Activated CD8-positive, alpha-beta memory T cell treated with anti-CD3 and anti-CD28 coated beads for 48 hours (primary cell): ENCODE measurements at regions not wholly inside any gene's neighbourhood (a gene's known extent, or its start where the extent isn't known, plus 50 kb on each side); places are given as distances from the start of the nearest gene placed in this dataset.

ENCODE experiments used
- DNase-seq, 3 experiments: peaks; one replicate each; pipeline ENCODE4 v3.0.0-alpha.2; 2020; ENCODE audit warnings: low read depth in 2 of 3, low spot score in 2 of 3

DNA sequence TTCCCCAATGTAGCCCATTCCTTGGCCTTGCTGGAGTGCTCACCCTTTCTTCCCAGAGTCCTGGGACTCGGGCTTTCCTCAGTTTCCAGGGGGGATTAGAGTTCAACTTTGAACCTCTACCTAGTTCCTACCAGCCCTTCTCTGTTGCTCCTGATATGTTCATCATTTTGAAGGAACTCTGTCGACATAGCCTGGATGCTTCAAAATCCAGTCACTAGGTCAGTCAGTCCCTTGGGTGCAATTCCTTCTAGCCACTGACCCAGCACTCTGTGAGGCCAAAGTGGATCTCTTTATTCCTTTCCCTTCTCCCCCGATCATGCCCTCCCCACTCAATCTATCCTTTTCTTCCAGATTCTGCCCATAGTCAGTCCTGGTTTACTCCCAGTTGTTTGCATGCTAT is 72.3 kb upstream of the TMCC3 start:
- DNase-seq, result no peak

DNA sequence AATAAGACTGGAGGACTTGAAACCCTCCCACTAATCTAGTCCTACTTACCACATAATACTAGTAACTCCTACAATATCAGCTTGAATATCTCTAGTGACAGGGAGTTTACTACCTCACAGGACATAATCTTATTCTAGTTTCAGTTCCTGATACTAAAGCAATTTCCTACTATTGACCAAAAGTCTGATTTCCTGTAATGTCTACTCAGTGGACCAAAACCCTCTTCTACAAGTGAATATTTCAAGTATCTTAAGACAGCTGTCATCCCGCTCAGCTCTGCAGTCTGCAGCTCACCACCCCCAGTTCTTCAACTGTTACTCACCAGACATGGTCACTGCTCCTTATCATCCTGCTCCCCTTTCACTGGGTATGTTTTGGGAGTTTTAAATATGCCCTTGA is 70.8 kb upstream of the TMCC3 start:
- no peak for DNase-seq

DNA sequence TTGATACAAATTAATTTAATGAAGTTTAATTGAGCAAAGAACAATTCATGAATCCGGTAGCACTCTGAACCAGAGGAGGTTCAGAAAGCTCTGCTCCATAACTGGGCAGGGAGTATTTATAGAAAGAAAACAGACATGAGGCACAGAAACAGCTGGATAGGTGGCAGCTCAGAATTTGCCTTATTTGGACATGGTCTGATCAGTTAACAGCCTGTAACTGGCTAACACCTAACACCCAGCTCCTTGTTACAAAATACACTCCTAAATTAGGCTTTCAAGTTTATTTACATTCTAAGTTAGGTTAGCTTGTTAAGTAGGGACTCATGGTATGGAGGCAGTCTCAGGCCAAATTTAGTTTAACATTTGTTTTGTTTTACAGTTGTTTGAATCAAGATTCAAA is 67.8 kb upstream of the TMCC3 start:
- no peak for DNase-seq

DNA sequence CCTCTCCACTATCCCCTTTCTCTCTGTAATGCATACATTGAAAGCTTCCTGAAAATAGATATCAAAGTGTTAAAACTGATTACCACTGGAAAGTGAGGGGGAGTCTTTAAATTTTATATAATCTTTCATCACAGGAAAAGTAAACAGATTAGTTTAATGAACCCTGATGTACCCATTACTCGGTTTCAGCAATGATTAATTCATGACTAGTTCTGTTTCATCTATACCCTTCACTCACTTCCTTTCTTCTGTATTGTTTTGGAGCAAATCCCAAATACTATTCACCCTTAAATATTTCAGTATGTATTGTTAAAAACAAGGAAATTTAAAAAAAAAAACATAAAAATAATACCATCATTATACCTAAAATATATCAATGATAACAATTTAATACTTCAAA is 67.3 kb upstream of the TMCC3 start:
- no peak for DNase-seq

DNA sequence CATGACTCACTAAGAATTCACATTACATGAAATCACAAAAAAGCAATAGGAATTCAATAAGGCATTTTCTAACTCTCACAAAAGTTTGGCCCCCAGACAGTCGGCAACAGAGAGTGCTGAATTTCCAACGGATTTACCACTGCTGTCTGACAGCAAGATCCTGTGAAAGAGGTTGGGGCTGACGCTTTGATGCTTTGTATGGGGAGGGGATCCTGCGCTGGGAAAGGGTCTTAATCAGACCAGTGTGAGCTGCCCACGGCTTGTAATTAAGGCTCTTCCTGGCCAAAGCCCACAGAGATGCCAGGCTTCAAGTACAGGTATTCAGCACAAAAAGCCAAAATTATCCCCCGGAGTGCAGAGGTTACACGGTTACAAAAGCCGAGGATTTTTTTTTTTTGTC is 66.8 kb upstream of the TMCC3 start:
- no peak for DNase-seq

DNA sequence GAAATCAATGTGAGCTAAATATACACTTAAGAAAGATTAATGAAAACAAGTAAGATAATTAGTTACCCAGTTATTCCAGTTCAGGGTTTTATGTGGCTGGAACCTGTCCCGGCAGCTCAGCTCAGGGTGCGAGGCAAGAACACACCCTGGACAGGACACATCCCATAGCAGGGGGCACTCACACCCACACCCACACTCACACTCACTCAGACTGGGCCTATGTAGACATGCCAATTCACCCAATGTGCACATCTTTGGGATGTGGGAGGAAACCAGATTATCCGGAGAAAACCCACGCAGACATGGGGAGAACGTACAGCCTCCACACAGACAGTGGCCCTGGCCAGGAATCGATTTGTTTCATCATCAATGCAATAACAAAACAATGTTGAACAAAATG is 66.0 kb upstream of the TMCC3 start:
- DNase-seq, result no peak

DNA sequence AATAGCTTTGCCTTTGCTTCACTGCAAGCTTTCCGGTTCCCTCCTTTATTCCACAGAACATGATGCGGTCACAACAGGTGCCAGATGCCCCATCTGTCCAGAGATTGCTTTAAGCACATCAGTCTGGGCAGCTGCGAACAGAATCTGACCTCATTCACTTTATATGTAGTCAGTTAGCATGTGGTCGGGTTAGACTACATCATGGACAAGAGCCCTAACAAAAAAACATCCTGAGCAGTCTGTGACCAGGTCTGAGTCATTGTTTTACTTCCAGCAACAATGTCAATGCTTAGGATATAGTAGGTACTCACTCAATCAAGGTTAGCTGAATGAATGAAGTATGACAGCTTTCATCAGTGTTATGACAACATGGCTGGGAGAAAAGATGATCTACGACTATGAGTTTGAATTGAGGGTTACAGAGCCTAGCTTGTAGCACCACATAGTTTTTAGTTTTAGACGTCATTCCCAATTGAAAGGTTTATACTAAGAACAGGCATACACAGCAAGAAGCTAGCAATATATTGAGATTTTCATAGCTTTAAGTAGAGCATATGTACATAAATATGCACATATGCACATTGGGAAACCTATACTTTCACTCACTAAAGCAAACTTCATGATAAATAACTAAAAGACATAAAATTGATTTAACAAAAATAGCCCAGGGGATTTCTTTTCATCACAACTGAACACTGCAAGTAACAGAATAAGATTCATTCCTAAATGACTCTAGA is 64.2 kb upstream of the TMCC3 start:
- no peak for DNase-seq

DNA sequence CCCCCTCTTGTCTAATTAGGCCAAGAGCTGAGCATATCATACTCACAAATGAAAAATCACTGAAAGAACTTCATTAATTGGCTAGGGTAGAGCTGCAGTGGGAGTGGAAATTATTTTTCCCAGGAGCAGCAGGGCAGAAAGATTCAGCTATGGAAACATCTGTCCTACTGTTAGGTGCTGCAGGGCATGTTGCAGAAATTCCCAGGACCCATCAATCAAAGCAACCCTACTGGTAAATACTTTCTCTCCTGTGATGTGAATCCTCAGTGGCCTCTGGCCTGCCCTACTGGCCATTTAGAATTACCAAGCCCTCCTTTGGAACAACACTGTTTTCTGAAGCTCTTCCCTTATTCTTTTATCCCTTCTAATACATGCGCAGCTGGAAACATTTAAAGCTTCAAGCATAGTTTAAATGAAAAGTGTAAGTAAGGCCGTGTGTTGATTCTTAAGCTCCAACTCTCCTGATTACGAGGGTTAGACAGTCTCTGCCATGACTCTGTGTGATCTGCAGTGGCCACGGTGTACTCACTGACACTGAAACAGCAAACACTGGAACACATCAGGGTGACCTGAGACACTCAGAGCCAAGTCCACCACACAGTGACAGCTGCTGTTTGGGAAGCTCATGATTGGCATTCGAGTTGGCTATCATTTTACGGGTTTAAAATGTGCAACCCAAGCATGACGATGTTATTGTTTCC is 62.6 kb upstream of the TMCC3 start:
- no peak for DNase-seq

DNA sequence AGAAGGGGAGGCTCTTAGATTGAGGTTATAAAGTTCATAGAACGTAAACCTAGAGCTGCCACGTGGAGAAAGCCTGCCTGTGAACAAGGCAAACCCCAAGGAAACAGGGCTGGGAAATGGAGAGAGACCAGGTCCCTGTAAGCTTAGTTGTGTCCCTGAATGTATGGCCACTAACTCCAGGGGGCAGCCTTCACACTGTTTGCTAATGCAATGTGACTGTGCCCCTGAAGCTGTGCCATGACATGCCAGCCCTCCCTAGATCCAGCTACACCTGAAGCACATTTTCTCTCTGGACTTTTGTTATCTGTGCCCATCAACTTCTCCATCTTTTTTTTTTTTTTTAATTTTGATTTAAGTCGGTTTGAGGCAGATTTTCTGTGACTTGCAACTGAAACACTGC is 60.6 kb upstream of the TMCC3 start:
- DNase-seq, result no peak

DNA sequence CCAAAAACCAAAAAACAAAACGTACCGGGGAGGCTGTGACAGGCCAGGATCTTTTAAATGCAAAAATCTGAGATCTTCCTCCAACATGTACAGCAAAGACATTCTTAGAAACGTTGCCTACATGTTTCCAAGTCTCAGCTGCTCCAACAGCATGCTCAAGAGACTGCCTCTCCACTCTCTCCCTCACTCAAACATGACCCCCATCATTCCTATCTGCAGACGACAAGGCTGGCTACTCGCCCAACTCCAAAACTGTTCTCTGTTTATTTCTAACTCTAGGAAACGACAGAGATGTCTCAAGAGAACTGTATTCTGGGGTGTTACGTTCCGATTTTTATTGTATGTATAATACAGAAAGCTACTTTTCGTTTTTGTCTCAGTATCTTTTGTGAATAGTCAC is 57.5 kb upstream of the TMCC3 start:
- no peak for DNase-seq

DNA sequence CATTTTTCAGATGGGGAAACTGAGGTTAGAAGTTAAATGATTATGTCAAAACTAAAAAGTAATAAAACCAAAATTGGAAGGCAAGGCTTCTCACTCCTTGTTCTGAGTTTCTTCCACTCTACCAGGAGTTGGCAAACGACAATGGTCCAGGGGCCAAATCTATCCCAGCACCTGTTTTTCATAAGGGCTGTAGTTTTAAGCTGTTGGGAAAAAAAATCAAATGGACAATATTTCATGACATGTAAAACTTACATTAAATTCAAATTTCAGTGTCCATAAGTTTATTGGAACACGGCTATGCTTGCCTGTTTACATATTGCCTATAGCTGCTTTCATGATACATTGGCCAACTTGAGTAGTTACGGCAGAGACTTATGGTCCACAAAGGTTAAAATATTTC is 56.7 kb upstream of the TMCC3 start:
- no peak for DNase-seq

DNA sequence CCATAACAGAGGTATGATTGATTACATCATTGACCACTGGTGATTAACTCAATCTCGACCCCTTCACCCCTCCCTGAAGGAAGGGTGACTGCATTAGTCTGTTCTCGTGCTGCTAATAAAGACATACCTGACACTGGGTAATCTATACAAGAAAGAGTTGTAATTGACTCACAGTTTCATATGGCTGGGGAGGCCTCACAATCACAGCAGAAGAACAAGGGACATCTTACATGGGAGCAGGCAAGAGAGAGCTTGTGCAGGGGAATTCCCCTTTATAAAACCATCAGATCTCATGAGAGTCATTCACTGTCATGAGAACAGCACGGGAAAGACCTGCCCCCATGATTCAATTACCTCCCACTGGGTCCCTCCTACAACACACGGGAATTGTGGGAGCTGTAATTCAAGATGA is 55.9 kb upstream of the TMCC3 start:
- no peak for DNase-seq

DNA sequence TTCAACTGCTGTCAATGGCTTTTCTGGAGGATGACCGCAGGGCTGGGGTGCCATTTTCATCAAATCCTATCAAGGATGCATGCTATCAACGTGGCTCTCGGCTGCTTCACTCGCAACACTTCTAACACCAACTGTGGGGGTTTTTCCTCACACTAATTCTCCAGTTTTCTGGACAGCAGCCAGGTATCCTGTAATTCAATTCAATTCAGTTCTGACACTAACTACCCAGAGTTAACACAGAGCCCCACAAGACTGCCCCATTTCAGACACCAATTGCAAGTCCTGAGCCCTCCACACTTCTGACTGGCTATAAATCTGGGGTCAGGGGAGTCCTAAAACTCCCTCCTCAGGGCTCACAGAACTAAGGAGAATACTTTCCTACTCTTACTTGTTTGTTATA is 55.3 kb upstream of the TMCC3 start:
- no peak for DNase-seq

DNA sequence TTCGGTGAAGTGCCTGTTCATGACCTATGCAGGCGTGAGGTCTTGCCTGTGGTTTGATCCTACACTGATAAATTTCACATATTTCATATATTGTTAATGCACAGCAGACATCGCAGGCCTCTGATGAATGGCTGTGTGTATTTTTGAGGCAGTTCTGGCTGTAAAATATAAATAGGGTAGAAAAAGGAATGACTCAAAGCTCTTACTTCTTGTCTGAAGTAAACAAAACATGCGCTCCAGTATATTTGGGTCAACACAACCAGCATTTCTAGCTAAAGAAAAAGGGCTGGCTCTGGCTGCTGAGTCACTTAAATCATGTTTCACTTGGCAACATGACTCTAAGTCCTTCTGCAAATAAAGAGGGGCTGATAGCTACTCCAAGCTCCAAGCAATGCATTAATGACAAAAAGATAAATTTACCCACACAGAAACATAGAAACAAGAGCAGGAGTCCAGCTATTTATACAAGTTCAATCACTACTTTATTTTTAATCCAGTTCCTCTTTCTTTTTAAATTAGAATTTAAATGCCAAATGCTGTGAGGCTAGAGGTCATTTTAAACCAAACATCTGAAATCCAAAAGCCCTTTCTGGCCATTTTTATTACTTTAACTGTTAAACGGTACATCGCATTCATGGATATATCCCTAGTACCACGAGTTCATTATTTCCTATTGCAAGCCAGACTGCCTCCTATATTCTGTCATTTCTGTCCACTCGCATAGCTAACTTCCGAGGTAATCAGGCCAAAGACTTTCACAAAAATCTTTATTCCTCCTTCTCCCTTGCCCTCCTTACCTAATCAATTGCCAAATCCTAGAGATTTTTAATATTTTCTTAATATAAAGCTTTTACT is 54.3 kb upstream of the TMCC3 start:
- DNase-seq, result no peak

DNA sequence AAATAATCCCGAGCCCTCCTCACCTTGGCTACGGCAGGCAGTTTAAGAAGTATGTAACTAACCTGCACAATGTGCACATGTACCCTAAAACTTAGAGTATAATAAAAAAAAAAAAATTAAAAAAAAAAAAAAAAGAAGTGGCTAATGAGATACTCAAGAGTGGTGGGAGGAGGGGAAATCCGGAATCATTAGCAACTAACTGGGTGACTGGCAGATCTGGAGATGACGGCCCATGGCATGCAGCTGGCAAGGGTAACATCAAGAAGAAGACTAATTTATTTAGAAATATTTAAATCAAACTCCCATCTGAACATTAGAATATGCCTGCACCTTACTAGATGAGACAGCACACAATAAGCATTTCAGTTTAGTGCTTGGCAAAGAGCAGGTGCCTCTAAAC is 52.3 kb upstream of the TMCC3 start:
- no peak for DNase-seq

DNA sequence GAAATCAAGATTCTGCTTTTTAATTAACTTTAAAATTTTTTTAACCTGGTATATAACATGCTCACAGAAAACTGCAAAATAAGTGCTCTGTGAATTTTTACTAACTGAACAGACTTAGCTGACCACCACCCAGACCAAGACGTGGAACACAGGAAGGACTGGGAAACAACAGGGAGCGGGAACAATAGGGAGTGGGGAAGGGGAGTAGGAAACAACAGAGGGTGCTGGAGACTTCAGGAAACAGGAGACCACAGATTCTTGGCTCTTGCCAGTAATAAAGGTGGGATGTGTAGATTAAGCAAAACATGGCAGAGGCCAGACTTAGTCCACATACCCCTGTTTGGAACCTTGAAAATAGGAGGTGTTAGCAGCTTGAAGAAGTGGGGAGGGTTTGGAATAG is 51.4 kb upstream of the TMCC3 start:
- DNase-seq, result no peak

DNA sequence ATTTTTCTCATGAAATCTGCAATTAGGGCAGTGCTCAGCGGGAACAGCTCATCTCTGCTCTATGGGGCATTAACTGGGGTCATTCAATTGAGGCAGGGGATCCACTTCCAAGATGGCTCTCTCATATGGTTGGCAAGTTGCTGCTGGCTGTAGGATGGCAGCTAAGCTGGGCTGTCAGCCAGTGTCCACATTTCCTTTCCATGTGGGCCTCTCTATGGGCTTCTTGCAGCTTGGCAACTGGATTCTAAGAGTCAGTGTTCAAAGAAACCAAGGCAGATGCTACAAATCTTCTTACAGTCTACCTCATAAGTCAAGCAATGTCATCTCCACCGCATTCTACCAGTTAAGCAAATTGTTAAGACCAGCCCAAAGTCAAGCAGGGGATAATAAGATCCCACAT is 50.3 kb upstream of the TMCC3 start:
- no peak for DNase-seq
